H9 (cell line): ENCODE measurements at regions not wholly inside any gene's neighbourhood (a gene's known extent, or its start where the extent isn't known, plus 50 kb on each side); places are given as distances from the start of the nearest gene placed in this dataset.
A peak's percentile ranks its signal among the peaks of the same experiment; 100 is the strongest.

Source experiments
- DNase-seq: peaks from one replicate; pipeline ENCODE4 v3.0.0-alpha.2; 2017
- H2AFZ ChIP-seq: one replicate; pipeline ENCODE4 v1.6.1; 2013; ENCODE audit warnings: mild to moderate bottlenecking, low read length, control low read depth, moderate library complexity
- H2AK5ac ChIP-seq: 2 replicates; pipeline ENCODE4 v1.6.1; 2013; ENCODE audit warnings: low read length, control low read depth, mixed read lengths; ENCODE audit not compliant: insufficient read length
- H2BK120ac ChIP-seq: one replicate; pipeline ENCODE4 v1.6.1; 2013; ENCODE audit warnings: low read depth, mild to moderate bottlenecking, low read length, control low read depth, inconsistent platforms; ENCODE audit not compliant: poor library complexity, severe bottlenecking
- H2BK12ac ChIP-seq: 2 replicates; pipeline ENCODE4 v1.6.1; 2013; ENCODE audit warnings: low read length, control low read depth, mixed read lengths, low read depth; ENCODE audit not compliant: insufficient read length
- H2BK15ac ChIP-seq: 2 replicates; pipeline ENCODE4 v1.6.1; 2013; ENCODE audit warnings: low read depth, low read length, control low read depth
- H2BK20ac ChIP-seq: one replicate; pipeline ENCODE4 v1.6.1; 2013; ENCODE audit warnings: low read depth, mild to moderate bottlenecking, low read length, control low read depth, inconsistent platforms; ENCODE audit not compliant: poor library complexity, severe bottlenecking
- H2BK5ac ChIP-seq: 2 replicates; pipeline ENCODE4 v1.6.1; 2013; ENCODE audit warnings: low read length, control low read depth, mixed read lengths; ENCODE audit not compliant: insufficient read length
- H3K14ac ChIP-seq: 2 replicates; pipeline ENCODE4 v1.6.1; 2013; ENCODE audit warnings: low read length, control low read depth; ENCODE audit not compliant: insufficient read depth
- H3K18ac ChIP-seq: 2 replicates; pipeline ENCODE4 v1.6.1; 2013; ENCODE audit warnings: low read depth, mild to moderate bottlenecking, mixed read lengths, low read length, control low read depth; ENCODE audit not compliant: insufficient read length
- H3K23ac ChIP-seq: 2 replicates; pipeline ENCODE4 v1.6.1; 2013; ENCODE audit warnings: low read length, control low read depth, mixed read lengths, low read depth; ENCODE audit not compliant: insufficient read length
- H3K23me2 ChIP-seq: 2 replicates; pipeline ENCODE4 v1.6.1; 2013; ENCODE audit warnings: low read depth, mild to moderate bottlenecking, mixed read lengths, low read length, control low read depth; ENCODE audit not compliant: insufficient read length, poor library complexity, severe bottlenecking
- H3K27ac ChIP-seq: 2 replicates; pipeline ENCODE4 v1.5.1; 2013; ENCODE audit warnings: low read length, control low read depth, mixed read lengths, low read depth; ENCODE audit not compliant: insufficient read length
- H3K27me3 ChIP-seq: 2 replicates; pipeline ENCODE4 v1.6.1; 2013; ENCODE audit warnings: low read length, control low read depth, inconsistent platforms; ENCODE audit not compliant: insufficient read depth
- H3K4ac ChIP-seq: 2 replicates; pipeline ENCODE4 v1.6.1; 2013; ENCODE audit warnings: low read depth, mild to moderate bottlenecking, control low read depth, inconsistent platforms, low read length, moderate library complexity
- H3K4me1 ChIP-seq: 2 replicates; pipeline ENCODE4 v1.6.1; 2013; ENCODE audit warnings: low read length, control low read depth, inconsistent platforms; ENCODE audit not compliant: insufficient read depth
- H3K4me2 ChIP-seq: 2 replicates; pipeline ENCODE4 v1.6.1; 2013; ENCODE audit warnings: low read length, control low read depth, mixed read lengths; ENCODE audit not compliant: insufficient read length, insufficient read depth
- H3K56ac ChIP-seq: 2 replicates; pipeline ENCODE4 v1.6.1; 2013; ENCODE audit warnings: low read depth, mild to moderate bottlenecking, mixed read lengths, low read length, control low read depth; ENCODE audit not compliant: insufficient read length
- H3K79me1 ChIP-seq: 2 replicates; pipeline ENCODE4 v1.6.1; 2013; ENCODE audit warnings: low read depth, mild to moderate bottlenecking, moderate library complexity, low read length, control low read depth, inconsistent platforms; ENCODE audit not compliant: insufficient read depth, poor library complexity, severe bottlenecking
- H3K79me2 ChIP-seq: 2 replicates; pipeline ENCODE4 v1.6.1; 2013; ENCODE audit warnings: low read length, control low read depth, inconsistent platforms; ENCODE audit not compliant: insufficient read depth
- H3K9ac ChIP-seq: 2 replicates; pipeline ENCODE4 v1.6.1; 2013; ENCODE audit warnings: low read length, control low read depth, mixed read lengths; ENCODE audit not compliant: insufficient read length; ENCODE audit errors: extremely low read depth
- H3K9me3 ChIP-seq: one replicate; pipeline ENCODE4 v1.6.1; 2013; ENCODE audit warnings: low read depth, low read length, inconsistent platforms; ENCODE audit not compliant: control insufficient read depth
- H3T11ph ChIP-seq: one replicate; pipeline ENCODE4 v1.6.1; 2013; ENCODE audit warnings: mild to moderate bottlenecking, low read length, control low read depth, inconsistent platforms
- H4K20me1 ChIP-seq: one replicate; pipeline ENCODE4 v1.6.1; 2013; ENCODE audit not compliant: control insufficient read depth, insufficient read length, insufficient read depth
- H4K5ac ChIP-seq: 2 replicates; pipeline ENCODE4 v1.6.1; 2013; ENCODE audit warnings: low read depth, mild to moderate bottlenecking, mixed read lengths, low read length, control low read depth; ENCODE audit not compliant: insufficient read length
- H4K8ac ChIP-seq: replicated peaks from 2 replicates; pipeline ENCODE4 v1.6.1; 2013; ENCODE audit warnings: low read length, control low read depth, mixed read lengths, low read depth; ENCODE audit not compliant: insufficient read length
- H4K91ac ChIP-seq: 2 replicates; pipeline ENCODE4 v1.6.1; 2013; ENCODE audit warnings: low read depth, mild to moderate bottlenecking, moderate library complexity, mixed read lengths, low read length, control low read depth; ENCODE audit not compliant: insufficient read length
- H3K27ac Mint-ChIP-seq, 3 experiments: 2 replicates in 2 of 3; 3 replicates in 1 of 3; pipeline ENCODE4 v1.8.0; 2020 to 2021; ENCODE audit warnings: mixed read lengths in 3 of 3, mild to moderate bottlenecking in 1 of 3, moderate library complexity in 1 of 3
- H3K27me3 Mint-ChIP-seq: 2 replicates; pipeline ENCODE4 v1.8.0; 2021; ENCODE audit warnings: low read depth, mild to moderate bottlenecking, moderate library complexity, mixed read lengths
- H3K36me3 Mint-ChIP-seq, 3 experiments: 2 replicates in 2 of 3; 3 replicates in 1 of 3; pipeline ENCODE4 v1.8.0; 2020 to 2021; ENCODE audit warnings: low read depth in 3 of 3, mixed read lengths in 3 of 3; ENCODE audit not compliant: insufficient read depth in 1 of 3
- H3K4me1 Mint-ChIP-seq, 2 experiments: 2 replicates each; pipeline ENCODE4 v1.8.0; 2020; ENCODE audit warnings: mixed read lengths in 2 of 2
- H3K4me3 Mint-ChIP-seq, 2 experiments: 2 replicates in 1 of 2; 3 replicates in 1 of 2; pipeline ENCODE4 v1.8.0; 2020 to 2021; ENCODE audit warnings: mild to moderate bottlenecking in 2 of 2, mixed read lengths in 2 of 2, moderate library complexity in 1 of 2
- H3K9me3 Mint-ChIP-seq, 2 experiments: 2 replicates in 1 of 2; 3 replicates in 1 of 2; pipeline ENCODE4 v1.8.0; 2020; ENCODE audit warnings: mild to moderate bottlenecking in 2 of 2, mixed read lengths in 2 of 2, moderate library complexity in 1 of 2
- WGBS: extraction: QIAGEN DNeasy Blood & Tissue Kit; methylation state at CpG from one replicate; pipeline ENCODE4 v1.1.7; 2013; ENCODE audit warnings: missing lambda C conversion rate, low lambda C conversion rate, mixed read lengths; ENCODE audit not compliant: insufficient read length; ENCODE audit errors: extremely low coverage; 5-methylcytosine and 5-hydroxymethylcytosine counted together
- TF ChIP-seq, protein P1 (sequence below): fragments of 200-600 bp; sonication (generic); conservative IDR thresholded peaks from 3 replicates; pipeline ENCODE4 v1.8.0; 2021; ENCODE audit warnings: antibody characterized with exemption, mild to moderate bottlenecking

DNA sequence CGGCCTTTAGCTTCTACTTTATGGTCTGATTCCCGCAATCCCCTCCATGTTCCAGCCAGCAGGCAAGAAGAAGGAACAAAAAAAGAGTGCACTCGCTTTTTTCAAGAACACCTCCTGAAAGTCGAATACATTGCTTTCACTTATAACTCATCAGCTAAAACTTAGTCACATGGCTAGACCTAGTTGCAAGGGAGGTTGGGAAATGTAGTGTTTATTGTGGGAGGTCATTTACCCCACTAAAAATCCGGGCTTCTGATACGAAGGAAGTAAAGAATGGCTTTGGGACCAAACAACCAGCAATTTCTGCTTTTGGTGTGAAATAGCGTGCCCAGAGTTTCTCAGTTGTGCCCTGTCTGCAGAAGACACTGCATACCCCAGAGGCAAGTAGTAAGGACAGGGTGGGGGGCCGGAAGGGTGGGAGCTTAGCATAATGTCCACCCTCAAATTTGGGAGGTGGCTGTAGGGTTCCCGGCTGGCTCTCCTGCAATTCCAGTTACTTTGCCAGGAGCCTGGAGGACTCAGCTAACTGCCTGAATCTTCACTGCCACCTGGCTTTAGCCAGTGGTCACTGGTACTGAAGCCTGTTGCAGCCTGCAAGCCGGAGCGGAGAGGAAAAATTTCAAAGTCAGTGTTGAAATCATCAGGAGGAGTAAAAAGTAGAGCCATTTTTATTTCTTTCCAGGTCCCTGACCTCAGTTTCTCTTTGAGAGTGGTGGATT, 57.7 kb upstream of the F3 start:
- Histone ChIP-seq H3K56ac (no peak overlapping the region), H3K18ac (no peak overlapping the region), H4K20me1 (no peaks in the 10 kb centered on the region), H2BK12ac (no peak overlapping the region), H2AFZ (peak overlapping the region; percentile 50), H2BK15ac (no peak overlapping the region), H4K91ac (no peak overlapping the region), H3K14ac (no peak overlapping the region), H3K9ac (no peak overlapping the region), H3K27me3 (no peaks in the 10 kb centered on the region), H3K27ac (no peak overlapping the region), H4K8ac (no peak overlapping the region), H4K5ac (no peak overlapping the region), H2BK20ac (no peak overlapping the region), H2AK5ac (no peak overlapping the region), H3K79me2 (no peaks in the 10 kb centered on the region), H3K4ac (no peak overlapping the region), H3K9me3 (no peaks in the 10 kb centered on the region), H3K23me2 (no peaks in the 10 kb centered on the region), H2BK120ac (no peak overlapping the region), H3K23ac (no peak overlapping the region), H3K79me1 (no peaks in the 10 kb centered on the region), H2BK5ac (no peak overlapping the region), H3T11ph (no peak overlapping the region), H3K4me1 (no peaks in the 10 kb centered on the region), H3K4me2 (no peak overlapping the region)
- peak; percentile 75 for DNase-seq
- Mint-ChIP-seq H3K27ac (peak overlapping the region in 1 of 3 experiments; percentile 62; a peak in 1 of 7 replicates), H3K4me1 (peaks cover 13 to 15% of the 10 kb centered on the region in 2 experiments), H3K9me3 (no peaks in the 10 kb centered on the region), H3K4me3 (no peak overlapping the region), H3K36me3 (no peaks in the 10 kb centered on the region; a peak in 1 of 7 replicates), H3K27me3 (no peaks in the 10 kb centered on the region)
- TF ChIP-seq, protein P1, sequence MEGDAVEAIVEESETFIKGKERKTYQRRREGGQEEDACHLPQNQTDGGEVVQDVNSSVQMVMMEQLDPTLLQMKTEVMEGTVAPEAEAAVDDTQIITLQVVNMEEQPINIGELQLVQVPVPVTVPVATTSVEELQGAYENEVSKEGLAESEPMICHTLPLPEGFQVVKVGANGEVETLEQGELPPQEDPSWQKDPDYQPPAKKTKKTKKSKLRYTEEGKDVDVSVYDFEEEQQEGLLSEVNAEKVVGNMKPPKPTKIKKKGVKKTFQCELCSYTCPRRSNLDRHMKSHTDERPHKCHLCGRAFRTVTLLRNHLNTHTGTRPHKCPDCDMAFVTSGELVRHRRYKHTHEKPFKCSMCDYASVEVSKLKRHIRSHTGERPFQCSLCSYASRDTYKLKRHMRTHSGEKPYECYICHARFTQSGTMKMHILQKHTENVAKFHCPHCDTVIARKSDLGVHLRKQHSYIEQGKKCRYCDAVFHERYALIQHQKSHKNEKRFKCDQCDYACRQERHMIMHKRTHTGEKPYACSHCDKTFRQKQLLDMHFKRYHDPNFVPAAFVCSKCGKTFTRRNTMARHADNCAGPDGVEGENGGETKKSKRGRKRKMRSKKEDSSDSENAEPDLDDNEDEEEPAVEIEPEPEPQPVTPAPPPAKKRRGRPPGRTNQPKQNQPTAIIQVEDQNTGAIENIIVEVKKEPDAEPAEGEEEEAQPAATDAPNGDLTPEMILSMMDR: peak; percentile 71
- no CpG with 5 or more reads among the region's 11 CpGs for WGBS
